HG02623 (cell line): ENCODE measurements at regions not wholly inside any gene's neighbourhood (a gene's known extent, or its start where the extent isn't known, plus 50 kb on each side); places are given as distances from the start of the nearest gene placed in this dataset.
"Not testable (repeated sequence)": the region's sequence is repeated elsewhere in the genome, so short reads cannot be mapped to it uniquely, and the experiment has no call there.

Source experiments
- ATAC-seq: cut with Tn5 transposase; IDR thresholded peaks from one replicate; pipeline ENCODE4 v1.9.1; 2021; ENCODE audit warnings: moderate library complexity; ENCODE audit not compliant: unreplicated experiment

DNA sequence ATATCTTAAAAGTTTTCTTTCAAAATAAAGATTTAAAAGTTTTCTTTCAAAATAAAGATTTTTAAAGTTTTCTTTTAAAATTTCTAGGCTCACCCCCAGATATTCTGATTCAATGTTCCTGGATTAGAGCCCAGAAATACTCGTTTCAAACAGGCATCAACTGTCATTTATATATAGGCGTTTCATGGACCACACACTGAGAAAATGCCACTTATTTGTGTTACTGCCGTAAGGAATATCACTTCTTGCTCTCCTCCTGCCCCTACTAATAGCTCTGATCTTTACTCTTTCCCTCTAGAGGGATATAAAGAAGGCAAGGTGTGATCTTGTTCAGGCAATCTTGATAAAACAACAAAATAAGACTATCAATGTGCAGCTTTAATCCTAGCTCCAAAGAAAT lies 1324.1 kb downstream of the CDH8 start:
- ATAC-seq: no peak

DNA sequence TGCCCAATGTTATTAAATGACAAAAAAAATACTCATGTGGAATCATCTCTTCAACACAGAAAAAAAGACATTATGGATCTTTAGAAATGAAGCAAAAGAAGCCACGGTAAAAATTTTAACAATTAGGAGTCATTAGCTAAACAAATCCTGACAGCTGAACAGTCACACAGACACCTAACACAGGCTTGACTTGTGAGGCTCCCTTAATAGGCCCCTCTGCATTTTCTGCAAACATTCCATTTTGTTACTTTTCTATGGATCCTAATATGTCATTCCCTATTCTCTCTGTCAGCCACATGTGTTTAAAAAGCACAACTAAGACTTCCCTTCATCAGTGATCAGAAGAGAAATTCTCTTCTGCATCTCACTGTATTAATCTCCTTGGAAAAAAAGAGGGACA lies 1331.5 kb downstream of the CDH8 start:
- ATAC-seq: no peak

DNA sequence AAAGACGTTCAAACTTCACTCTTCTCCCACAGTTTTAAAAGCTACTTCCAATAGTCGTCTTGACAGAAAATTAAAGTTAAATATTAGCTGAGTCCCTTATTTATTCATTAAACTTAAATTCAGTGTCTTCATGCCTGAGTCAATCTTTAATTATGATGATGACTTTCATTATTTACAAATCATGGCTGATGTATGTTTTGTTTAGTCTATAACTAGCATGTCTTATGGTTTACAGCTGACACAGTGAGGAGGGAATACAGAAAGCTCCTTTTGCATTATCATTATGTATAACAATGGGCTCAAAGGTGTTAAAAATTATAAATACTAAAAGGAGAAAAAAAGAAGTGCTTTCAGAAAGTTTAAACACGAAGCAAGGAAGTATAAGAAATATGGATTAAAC lies 1333.1 kb downstream of the CDH8 start:
- ATAC-seq: no peak

DNA sequence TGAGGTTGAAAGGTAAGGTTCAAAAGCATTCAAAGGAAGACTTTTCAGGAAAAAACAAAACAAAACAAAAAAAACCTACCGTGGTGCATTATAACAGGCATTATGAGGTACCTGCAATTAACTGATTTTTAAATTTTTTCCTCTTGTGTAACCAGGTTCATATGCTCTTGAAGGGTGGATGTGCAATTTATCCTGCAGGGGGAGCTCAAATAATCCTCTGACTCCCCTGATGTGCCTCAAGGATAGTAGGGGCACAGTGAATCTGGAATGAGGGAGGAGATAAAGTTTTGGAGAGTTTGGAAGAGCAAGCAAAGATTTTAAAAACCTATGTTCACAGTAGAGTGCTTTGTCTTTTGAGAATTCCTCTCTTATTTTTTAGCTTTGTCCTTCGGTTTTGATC lies 1349.4 kb downstream of the CDH8 start:
- ATAC-seq: no peak

DNA sequence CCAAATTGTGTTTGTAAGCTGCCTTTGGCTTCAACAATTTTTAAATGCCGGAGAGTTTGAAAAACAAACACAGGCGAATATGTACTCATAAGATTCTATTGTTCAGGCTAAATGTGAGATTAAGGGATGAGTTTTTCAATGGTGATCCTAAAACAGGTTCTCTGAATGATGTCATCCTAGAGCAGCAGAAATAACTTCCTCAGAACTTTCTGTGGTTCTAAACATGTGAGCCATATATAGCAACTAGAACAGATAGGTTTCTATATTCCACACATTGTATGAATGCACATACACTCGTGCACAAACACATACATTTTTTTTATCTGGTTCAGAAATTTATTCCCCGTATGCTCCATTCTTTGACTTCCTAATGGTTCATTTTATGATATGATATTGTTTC lies 1352.2 kb downstream of the CDH8 start:
- no peak for ATAC-seq

DNA sequence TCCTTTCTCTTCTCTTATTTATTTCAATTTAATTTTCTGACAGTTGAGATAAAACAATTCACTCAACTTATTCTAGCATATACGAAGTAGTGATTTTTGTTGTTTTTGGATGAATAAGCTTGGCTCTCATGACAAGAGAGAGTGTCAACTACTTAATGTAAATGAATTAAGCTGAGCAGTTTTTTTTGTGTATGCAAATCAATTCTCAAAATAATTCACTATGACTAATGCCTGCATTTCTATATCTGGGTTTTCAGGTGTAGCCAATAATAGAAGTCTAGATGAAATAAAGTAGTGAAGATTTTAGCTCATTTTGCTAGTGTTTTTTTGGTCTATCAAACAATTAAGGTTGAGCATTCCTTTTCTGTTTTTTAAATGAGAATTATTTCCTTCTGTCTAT lies 1354.0 kb downstream of the CDH8 start:
- ATAC-seq: no peak

DNA sequence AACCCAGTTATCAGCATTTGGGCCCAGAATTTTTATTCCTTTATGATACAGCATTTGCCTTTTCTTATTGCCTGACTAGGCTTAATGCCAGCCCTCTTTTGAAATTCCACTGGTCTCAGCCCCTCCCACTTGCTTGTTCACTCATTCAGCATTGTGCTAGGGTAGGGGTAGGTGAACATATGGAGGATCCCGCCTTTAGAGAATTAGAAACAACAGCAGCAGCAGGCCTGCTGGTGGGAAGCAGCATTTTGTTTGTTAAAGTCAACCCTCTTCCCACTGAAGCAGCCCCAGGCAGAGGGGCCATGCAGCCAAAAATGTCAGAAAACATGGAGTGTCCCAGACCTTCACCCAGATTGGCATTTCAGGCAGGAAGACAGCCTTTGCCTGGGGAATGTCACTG lies 1355.2 kb downstream of the CDH8 start:
- ATAC-seq: no peak

DNA sequence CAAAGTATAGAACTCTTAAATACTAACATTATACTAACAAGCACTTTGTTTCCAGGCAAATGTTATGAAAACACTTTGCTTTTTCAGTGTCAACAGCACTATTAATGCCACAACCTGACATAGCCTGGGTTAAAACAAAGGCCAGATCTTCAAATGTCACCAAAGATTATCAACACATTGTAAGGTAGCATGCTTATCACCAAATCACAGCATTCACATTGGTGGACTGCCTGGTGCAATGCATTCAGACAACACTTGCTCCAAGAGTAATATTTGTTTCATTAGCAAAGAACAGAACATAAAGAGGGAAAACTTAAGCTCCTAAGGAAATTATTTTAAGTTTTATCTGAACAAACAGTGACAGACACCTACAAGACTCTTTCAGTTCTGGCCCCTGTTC lies 1361.2 kb downstream of the CDH8 start:
- ATAC-seq: no peak

DNA sequence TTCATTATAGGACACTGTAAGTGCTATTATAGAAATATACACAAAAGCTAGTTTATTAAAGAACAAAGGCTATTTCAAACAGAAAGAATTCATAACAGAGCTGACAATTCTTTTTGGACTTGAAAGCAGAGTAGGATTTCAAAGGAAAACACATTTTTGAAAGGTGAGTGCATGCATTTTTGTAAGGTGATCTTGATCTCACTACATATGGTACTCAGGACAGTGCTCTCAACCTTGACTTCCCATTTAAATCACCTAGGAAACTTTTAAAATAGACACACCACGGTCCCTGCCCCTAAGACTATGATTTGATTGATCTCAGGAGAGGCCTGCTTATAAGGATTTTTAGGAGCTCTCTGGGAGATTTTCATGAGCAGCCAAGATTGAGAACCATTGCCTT lies 1362.0 kb downstream of the CDH8 start:
- ATAC-seq: no peak

DNA sequence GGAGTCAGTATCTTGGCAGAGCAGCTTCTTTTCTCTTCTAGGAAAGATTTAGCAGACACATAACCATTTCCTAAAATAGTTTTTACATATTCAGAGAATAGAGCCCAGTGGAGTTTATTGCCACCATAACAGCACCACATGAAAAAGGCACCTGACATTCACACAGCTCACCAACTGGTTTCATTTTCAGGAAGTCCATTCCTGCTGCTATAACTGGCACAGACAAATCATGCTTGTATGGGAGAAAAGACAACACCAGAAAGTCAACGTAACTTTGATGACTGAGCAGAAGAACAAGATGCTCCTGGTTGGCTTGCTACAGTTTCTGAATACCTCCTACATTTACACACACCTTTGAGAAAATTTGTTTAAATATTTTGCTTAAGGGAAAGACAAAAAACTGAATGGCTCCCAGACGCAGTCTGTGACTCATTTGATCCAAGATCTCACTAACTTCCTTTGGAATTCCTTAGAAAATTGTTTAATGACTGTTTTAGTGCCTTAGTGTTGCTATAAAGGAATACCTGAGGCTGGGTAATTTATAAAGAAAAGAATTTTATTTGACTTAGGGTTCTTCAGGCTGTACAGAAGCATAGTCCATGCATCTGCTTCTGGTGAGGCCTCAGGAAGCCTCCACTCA lies 1380.6 kb downstream of the CDH8 start:
- no peak for ATAC-seq

DNA sequence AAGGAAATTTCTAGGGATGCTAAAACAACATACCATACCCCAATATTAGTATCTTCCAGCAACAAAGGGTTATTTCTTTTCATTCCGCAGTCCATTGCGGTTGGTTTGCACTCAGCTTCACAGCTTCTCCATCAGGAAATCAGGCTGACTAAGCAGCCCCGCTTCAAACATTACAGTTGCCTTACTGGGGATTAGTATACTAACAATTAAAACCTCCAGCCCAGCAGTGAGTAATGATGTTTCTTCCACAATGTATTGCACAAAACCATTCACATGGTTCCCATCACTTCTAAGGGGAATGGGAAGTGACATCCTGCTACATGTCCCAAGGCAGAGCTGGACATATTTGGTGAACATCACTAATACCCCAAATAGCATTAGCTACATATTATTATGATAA lies 1384.9 kb downstream of the CDH8 start:
- ATAC-seq: no peak

DNA sequence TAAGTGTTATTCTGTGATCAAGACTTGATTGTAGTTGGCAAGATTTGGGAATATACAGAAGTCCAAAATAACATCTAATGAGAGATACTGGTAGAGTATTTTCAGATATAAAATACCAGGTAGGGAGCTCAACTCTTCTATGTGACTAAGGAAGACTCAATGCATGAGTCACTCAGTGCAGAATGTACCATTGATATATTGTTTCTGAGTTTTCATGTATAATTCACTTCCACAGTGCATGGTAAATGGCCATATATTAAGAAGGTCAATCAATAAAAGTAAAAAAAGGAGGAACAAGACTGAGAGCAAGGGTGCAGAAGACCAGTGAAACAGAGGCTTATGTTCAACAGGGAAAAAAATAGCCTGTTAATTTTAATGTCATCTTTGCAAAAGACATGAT lies 1387.9 kb downstream of the CDH8 start:
- ATAC-seq: no peak

DNA sequence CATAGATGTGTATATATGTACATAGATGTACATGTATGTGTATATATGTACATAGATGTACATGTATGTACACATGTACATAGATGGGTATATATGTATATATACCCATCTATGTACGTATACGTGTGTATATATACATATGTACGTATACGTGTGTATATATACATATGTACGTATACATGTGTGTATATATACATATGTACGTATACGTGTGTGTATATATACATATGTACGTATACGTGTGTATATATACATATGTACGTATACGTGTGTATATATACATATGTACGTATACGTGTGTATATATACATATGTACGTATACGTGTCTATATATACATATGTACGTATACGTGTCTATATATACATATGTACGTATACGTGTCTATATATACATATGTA lies 1388.8 kb downstream of the CDH8 start:
- not testable (repeated sequence) for ATAC-seq

DNA sequence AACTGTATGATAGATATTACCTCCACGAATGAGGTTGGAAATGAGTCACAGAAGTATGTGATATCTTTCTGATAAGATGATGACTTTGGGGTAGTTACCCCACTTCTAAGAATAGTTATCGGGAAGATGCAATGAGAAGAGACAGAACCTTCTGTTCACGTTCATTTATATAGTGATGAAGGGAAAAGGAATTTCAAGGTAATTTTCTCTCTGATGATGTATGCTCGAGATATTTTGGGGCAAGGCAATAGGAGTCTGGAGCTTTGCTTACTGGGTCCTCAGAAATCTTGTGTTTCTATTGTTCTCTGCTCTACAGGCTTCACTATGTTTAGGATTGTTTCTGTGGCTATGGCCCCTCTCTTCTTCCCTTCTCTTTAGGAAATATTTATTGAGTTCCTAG lies 1389.6 kb downstream of the CDH8 start:
- no peak for ATAC-seq

DNA sequence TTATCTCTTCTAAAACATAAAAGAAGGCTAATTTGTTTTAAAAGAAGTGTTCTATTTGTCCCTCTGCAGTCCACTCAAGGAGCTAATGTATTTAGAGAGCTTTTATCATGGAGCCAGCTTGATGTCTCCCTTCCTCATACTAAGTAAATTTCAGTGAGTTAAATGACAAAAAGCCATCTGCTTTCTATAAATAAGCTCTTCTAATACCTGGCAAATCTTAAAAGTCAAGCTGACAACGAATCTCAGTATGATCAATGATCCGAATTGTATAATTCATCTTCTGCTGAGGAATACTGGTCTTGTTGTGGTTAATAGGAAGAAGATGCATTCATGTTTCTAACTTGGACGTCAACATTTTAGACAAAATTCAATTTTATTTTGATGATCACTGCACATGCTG lies 1390.7 kb downstream of the CDH8 start:
- ATAC-seq: no peak

DNA sequence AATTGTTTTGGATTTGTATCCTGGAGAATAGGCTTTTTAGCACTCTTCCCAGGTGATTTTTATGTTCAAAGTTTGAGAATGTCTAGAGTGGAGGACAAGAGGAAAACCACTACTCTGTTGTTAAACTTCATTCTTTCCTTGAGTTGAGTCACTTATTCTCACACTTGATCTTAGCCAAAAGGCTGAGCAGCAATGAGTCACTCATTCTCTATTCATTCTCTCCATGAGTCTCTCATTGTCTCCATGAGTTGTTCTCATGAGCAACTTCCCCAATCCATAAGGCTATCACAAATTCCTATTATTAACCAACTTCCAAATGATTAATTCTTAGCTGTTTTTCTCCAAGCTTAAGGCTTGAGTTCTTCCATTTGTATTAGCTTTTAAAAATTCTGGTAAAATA lies 1393.3 kb downstream of the CDH8 start:
- no peak for ATAC-seq

DNA sequence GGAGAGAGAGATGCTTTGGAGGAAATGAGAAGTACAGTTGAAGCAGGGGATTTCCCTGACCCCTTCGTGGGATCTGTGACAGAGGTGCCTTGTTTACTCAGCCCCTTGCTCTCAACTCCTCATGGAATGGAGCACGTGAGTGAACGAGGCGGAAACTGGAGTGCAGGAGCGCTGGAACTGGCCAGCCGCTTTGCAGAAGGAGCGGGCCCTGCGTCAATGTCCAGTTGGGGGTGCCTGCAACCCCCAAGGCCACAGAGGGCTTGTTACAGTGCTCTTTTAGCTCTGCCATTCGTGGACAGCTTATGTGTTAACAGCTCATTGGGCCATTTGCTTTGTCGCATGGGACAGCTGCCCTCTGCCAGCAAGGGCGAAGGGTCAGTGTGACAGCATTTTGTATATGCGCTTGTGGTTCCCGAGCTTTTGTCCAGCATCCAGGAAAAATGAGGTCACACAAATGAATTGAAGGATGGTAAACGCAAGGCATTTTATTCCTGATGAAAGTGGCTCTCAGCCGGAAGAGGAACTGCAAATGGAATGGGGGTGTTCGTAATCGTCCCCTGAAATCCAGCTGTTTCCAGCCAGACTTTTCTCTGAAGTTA lies 1395.1 kb downstream of the CDH8 start:
- ATAC-seq: no peak

DNA sequence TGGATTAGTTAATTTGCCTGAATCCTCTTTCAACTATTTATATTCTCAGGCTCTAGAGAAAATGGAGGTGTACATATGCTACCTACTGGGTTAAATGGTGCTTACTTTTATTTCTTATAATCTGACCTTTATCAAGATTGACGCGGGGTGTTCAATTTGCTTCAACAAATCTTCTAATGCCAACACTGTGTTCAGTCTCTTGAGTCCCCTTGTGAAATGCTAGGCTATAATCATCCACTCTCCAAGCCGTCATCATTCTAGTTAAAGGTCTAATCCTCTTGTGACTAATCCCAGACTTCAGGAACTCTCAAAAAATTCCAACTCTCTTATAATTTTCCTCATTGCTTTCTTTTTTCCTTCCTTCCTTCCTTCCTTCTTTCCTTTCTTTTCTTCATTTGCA lies 1396.2 kb downstream of the CDH8 start:
- no peak for ATAC-seq

DNA sequence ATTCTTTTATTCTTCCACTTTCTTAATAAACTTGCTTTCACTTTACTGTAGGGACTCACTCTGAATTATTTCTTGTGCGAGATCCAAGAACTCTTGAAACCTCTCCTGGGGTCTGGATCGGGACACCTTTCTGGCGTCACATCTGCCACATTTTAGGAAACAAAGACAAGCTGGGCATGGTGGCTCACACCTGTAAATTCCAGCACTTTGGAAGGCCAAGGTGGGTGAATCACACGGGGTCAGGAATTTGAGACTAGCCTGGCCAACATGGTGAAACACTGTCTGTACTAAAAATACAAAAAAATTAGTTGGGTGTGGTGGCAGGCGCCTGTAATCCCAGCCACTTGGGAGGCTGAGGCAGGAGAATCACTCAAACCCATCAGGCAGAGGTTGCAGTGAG lies 1399.6 kb downstream of the CDH8 start:
- ATAC-seq: not testable (repeated sequence)

DNA sequence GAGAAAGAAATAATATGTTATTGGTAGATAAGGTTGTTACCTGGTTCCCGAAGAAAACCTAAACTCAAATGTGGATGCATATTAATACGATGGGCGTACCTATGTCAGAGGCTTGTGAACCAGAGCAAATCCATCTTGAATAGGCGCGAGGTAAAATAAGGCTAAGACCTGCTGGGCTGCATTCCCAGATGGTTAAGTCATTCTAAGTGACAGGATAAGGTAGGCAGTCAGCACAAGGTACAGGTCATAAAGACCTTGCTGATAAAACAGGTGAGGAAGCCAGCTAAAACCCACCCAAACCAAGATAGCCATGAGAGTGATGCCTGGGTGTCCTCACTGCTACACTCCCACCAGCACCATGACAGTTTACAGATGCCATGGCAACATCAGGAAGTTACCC lies 1400.1 kb downstream of the CDH8 start:
- no peak for ATAC-seq

DNA sequence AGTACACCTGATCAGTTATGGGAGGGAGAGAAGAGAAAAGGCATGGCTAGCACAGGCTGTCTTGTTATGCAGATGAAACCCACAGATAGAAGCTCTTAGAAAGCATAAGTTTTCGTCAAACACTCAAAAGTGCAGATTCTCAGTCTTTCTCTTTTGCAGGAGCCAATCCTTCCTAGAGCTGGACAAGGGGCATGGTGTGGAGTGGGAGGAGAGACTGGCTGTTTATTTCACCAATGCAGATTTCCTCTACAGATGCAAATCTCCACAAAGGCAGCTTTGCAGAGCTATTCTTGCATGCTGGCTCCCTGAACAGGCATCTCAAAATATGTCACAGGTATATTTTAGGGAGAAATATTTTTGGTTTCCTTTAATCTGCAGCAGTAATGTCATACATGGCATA lies 1400.7 kb downstream of the CDH8 start:
- no peak for ATAC-seq

DNA sequence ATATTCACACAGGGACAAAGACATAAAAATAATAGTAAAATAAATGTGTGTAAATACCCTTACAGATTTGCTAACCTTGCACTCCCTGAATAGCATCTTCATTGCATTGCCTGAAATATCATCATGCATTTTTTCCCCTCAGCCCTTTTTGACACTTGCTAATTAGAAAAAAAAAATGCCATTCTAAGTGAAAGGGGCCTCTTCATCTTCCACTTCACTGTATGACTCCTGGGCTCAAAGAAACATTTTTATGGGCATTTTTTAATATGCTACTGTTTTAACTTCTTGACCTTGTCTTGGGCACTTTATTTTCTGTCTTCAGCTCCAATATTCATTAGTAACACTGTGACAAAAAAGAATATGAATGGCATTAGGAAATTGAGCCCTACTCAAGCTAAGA lies 1424.4 kb downstream of the CDH8 start:
- ATAC-seq: no peak

DNA sequence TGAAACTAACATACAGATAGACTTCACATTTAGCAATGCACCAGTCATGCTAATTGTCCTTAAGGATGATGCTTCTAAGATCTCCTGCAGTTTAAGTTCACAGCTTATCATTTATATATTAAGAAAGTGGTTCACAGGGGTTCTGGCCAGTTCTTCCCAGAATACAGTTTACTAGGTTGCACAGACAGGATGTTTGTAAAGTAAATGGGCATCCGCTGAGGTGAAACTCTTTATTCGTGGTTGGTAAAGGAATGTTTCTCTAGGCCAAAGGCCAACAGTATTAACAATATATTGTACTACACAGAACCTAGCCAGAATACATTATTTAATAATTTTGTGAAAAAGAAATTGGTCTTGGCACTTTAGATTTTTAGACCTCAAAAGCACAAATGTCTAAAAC lies 1427.3 kb downstream of the CDH8 start:
- no peak for ATAC-seq
